ENCODE measurements at regions not wholly inside any gene's neighbourhood (a gene's known extent, or its start where the extent isn't known, plus 50 kb on each side); places are given as distances from the start of the nearest gene placed in this dataset.

GRCh38 chr12:22932431-22932830 is 307.5 kb downstream of the ETNK1 start (continued):
- TF ChIP-seq ZNF462 (CRISPR knock-in tag; IDR thresholded peaks at IDR 0.05) = no peak
- no peak for TF ChIP-seq REST (IDR thresholded peaks at IDR 0.05; ENCODE audit: unreplicated experiment)
- TF ChIP-seq ZNF114 (CRISPR knock-in tag; IDR thresholded peaks at IDR 0.05) = no peak

- no peaks in the 10 kb centered on the region for H3K36me3 Mint-ChIP-seq (ENCODE audit: low read depth)
- H3K27ac Mint-ChIP-seq = 0 out of 2 replicates have a peak overlapping the region, but pooled peaks have one; percentile 0
- Histone ChIP-seq H3K4me3 (no peak overlapping the region), H3K79me2 (replicated peaks; ENCODE audit: insufficient read depth) (no peaks in the 10 kb centered on the region), H2AFZ (0 out of 2 replicates have a peak overlapping the region, but pooled peaks have one; percentile 45), H4K20me1 (replicated peaks; ENCODE audit: insufficient read depth) (no peaks in the 10 kb centered on the region), H3K36me3 (ENCODE audit: insufficient read depth) (no peaks in the 10 kb centered on the region), H3K27ac (ENCODE audit: low read depth) (no peak overlapping the region), H3F3A (replicated peaks; ENCODE audit: low read depth) (no peaks in the 10 kb centered on the region), H3K4me2 (no peak overlapping the region), H3K9me2 (ENCODE audit: insufficient read depth) (peaks cover 16% of the 10 kb centered on the region), H3K27me3 (ENCODE audit: insufficient read depth) (no peaks in the 10 kb centered on the region), H3K4me1 (ENCODE audit: insufficient read depth) (no peaks in the 10 kb centered on the region)
- no peaks in the 10 kb centered on the region for H3K9me3 Mint-ChIP-seq
- ATAC-seq = peak; percentile 83
- no peaks in the 10 kb centered on the region for H3K27me3 Mint-ChIP-seq (ENCODE audit: insufficient read depth, low read depth, poor library complexity)
- peaks cover 8% of the 10 kb centered on the region; the same call in 2 of the 3 replicates for H3K4me1 Mint-ChIP-seq
- DNase-seq (ENCODE audit: low spot score) = peak; percentile 40
- no peak overlapping the region for H3K4me3 Mint-ChIP-seq
- TF ChIP-seq NANOG (IDR thresholded peaks at IDR 0.05; ENCODE audit: borderline replicate concordance) (no peak), CTCF (conservative IDR thresholded peaks at IDR 0.05; ENCODE audit: low read depth in 2 of 2) (0 out of 4 replicates have a peak, but pooled peaks of 1 of the 2 experiments have one; percentile 7)
Observed at GRCh38 chr12:22935090-22935489, 310.1 kb downstream of the ETNK1 start.

Measured in GM23338 (cell line).